Right lobe of liver (tissue), 6 donors: ENCODE measurements at regions not wholly inside any gene's neighbourhood (a gene's known extent, or its start where the extent isn't known, plus 50 kb on each side); places are given as distances from the start of the nearest gene placed in this dataset.

Experiments used
- ATAC-seq, 4 donors: fragments of 200-7000 bp; cut with Tn5 transposase; one replicate each; pipeline ENCODE4 v1.9.1; 2020; ENCODE audit warnings: mild to moderate bottlenecking in 4 of 4, moderate library complexity in 4 of 4
- DNase-seq, 3 donors: peaks; one replicate each; pipeline ENCODE4 v3.0.0-alpha.2; 2020
- H3K27ac ChIP-seq, 3 donors: fragments of 200-600 bp; one replicate each; pipeline ENCODE4 v1.8.0; 2022
- H3K27me3 ChIP-seq, 2 donors: fragments of 200-600 bp; one replicate each; pipeline ENCODE4 v1.8.0; 2022
- H3K36me3 ChIP-seq, 4 donors: fragments of 200-600 bp; sonication (generic) in 1 of 4; one replicate each; pipeline versions ENCODE4 v1.5.1 to v1.8.0; 2017 to 2022; ENCODE audit warnings: control low read depth in 1 of 4
- H3K4me1 ChIP-seq, 4 donors: fragments of 200-600 bp; sonication (generic) in 1 of 4; one replicate each; pipeline versions ENCODE4 v1.5.1 to v1.8.0; 2017 to 2022; ENCODE audit warnings: control low read depth in 1 of 4
- H3K4me3 ChIP-seq, 3 donors: fragments of 200-600 bp; one replicate each; pipeline ENCODE4 v1.8.0; 2022
- H3K9me3 ChIP-seq, 4 donors: fragments of 200-600 bp; sonication (generic) in 1 of 4; one replicate each; pipeline versions ENCODE4 v1.5.1 to v1.8.0; 2017 to 2022; ENCODE audit warnings: control low read depth in 1 of 4
- POLR2A ChIP-seq: fragments of 450-650 bp; IDR thresholded peaks from one replicate; pipeline ENCODE4 v1.6.1; 2017; ENCODE audit warnings: antibody characterized with exemption, mild to moderate bottlenecking
- WGBS: methylation state at CpG from one replicate; pipeline ENCODE4 v1.1.6; 2018; ENCODE audit warnings: low coverage, low lambda C conversion rate; ENCODE audit not compliant: insufficient coverage; ENCODE audit errors: missing lambda C conversion rate; 5-methylcytosine and 5-hydroxymethylcytosine counted together
- intact Hi-C, 2 donors: fragments of 100-400 bp; cut with DNase I; formaldehyde crosslinking; loops; one replicate each; pipeline versions ENCODE4 v1.11.2 to v1.14.1; 2022
- TF ChIP-seq, protein P1 (sequence below), 4 donors: fragments of 200-600 bp in 3 of 4; fragments of 450-650 bp in 1 of 4; IDR thresholded peaks; one replicate each; pipeline versions ENCODE4 v1.5.1 to v1.8.0; 2016 to 2022; ENCODE audit warnings: antibody characterized with exemption in 4 of 4, mild to moderate bottlenecking in 2 of 4
- donor health status: DM: no; HTN: yes; CAD: no.
- donor health status: DM: no; HTN: no; CAD: no.
- donor health status: DM: no; HTN: no; CAD: no.
- donor health status: DM: no; HTN: yes; CAD: no.
- donor health status: DM: no; HTN: yes; CAD: no.

DNA sequence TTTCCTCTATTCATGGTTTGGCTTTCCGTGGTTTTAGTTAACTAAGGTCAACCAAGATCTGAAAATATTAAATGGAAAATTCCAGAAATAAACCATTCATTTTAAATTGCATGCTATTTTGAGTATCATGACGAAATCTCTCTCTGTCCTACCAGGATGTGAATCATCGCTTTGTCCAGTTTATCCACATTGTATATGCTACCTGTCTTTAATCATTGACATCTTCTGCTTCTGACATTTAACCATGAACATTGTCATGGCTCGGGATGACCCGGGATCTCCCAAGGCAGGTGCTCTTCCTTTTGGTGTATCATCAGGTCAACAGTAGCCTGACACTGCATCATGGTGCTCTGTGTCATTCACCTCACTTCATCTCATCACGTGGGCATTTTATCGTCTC, 125.5 kb upstream of the HNRNPU start:
- Histone ChIP-seq H3K4me3 (no peak overlapping the region), H3K4me1 (peaks cover 0 to under 1% (median 0%) of the 10 kb centered on the region in 4 donors), H3K36me3 (no peaks in the 10 kb centered on the region), H3K27me3 (no peaks in the 10 kb centered on the region), H3K9me3 (no peaks in the 10 kb centered on the region), H3K27ac (no peak overlapping the region)
- DNase-seq (no peak), ATAC-seq (peak in 1 of 4 donors; percentile 29)
- WGBS: 84% methylated on average over 6 of the region's 7 CpGs
- intact Hi-C loops: no loop called here
- TF ChIP-seq, protein P1, sequence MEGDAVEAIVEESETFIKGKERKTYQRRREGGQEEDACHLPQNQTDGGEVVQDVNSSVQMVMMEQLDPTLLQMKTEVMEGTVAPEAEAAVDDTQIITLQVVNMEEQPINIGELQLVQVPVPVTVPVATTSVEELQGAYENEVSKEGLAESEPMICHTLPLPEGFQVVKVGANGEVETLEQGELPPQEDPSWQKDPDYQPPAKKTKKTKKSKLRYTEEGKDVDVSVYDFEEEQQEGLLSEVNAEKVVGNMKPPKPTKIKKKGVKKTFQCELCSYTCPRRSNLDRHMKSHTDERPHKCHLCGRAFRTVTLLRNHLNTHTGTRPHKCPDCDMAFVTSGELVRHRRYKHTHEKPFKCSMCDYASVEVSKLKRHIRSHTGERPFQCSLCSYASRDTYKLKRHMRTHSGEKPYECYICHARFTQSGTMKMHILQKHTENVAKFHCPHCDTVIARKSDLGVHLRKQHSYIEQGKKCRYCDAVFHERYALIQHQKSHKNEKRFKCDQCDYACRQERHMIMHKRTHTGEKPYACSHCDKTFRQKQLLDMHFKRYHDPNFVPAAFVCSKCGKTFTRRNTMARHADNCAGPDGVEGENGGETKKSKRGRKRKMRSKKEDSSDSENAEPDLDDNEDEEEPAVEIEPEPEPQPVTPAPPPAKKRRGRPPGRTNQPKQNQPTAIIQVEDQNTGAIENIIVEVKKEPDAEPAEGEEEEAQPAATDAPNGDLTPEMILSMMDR (IDR thresholded peaks at IDR 0.05): no peak
- TF ChIP-seq POLR2A: no peak

DNA sequence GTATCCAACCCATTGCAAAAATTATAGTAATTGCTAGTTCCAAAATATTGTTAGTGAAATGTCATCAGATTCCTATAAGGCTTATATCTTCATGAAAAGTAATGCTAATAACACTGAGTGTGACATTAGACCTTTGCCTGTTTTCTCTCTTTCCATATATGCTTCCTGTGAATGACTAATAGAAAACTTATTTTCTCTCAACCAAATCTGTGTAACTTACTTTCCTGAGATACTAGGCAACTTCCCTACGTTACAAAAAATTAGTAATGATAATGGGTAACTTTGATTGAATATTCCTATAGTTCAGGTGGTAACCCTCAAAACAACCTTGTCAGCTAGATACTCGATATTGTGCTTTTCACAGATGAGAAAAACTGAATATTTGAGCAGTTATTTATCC, 124.2 kb upstream of the HNRNPU start:
- intact Hi-C loops: no loop called here
- Histone ChIP-seq H3K4me3 (no peak overlapping the region), H3K27me3 (no peaks in the 10 kb centered on the region), H3K4me1 (no peaks in the 10 kb centered on the region), H3K9me3 (no peaks in the 10 kb centered on the region), H3K27ac (no peak overlapping the region), H3K36me3 (no peaks in the 10 kb centered on the region)
- WGBS: 91% methylated on average over 2 of the region's 2 CpGs
- DNase-seq (no peak), ATAC-seq (no peak)
- TF ChIP-seq POLR2A: no peak
- TF ChIP-seq, protein P1 (IDR thresholded peaks at IDR 0.05): no peak

DNA sequence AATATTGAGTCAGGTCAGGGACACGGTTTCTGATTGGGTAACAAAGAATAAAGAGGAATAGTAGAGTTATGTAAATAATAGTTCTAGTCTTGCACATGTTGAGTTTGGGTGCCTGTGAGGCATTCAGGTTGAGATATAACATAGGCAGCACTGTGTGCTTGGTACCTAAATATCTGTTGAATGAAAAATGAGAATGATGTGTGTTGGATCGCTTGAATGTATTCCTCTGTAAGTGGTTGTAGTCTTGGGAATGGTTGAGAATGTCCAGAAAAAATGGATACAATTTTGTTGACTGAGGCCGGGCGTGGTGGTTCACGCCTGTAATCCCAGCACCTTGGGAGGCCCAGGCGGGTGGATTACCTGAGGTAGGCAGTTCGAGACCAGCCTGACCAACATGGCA, 116.3 kb upstream of the HNRNPU start:
- ATAC-seq: no peak
- Histone ChIP-seq H3K4me3 (no peak overlapping the region), H3K27ac (no peak overlapping the region), H3K27me3 (no peaks in the 10 kb centered on the region), H3K36me3 (no peaks in the 10 kb centered on the region), H3K4me1 (no peaks in the 10 kb centered on the region), H3K9me3 (no peaks in the 10 kb centered on the region)
- intact Hi-C loops: no loop called here
- no peak for DNase-seq
- TF ChIP-seq, protein P1 (IDR thresholded peaks at IDR 0.05): no peak
- no peak for TF ChIP-seq POLR2A
- 76% methylated on average over 3 of the region's 7 CpGs for WGBS

DNA sequence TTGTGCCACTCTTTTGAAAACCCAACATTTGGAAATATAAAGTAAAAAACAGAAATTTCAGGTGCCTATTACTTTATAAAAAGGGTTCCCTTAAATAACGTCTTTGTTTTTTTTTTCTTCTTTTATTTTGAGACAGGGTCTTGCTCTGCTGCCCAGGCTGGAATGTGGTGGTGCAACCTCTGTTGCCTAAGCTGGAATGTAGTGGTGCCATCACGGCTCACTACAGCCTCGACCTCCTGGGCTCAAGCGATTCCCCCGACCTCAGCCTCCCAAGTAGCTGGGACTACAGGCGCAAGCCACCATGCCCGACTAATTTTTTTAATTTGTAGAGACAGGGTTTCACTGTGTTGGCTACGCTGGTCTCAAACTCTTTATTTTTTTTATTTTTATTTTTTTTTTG, 110.2 kb upstream of the HNRNPU start:
- WGBS: 91% methylated on average over 8 of the region's 8 CpGs
- Histone ChIP-seq H3K9me3 (no peaks in the 10 kb centered on the region), H3K4me3 (no peak overlapping the region), H3K27ac (no peak overlapping the region), H3K36me3 (no peaks in the 10 kb centered on the region), H3K4me1 (peaks cover 0 to 6% (median 3%) of the 10 kb centered on the region in 4 donors), H3K27me3 (no peaks in the 10 kb centered on the region)
- intact Hi-C loops: no loop called here
- DNase-seq (no peak), ATAC-seq (no peak)
- TF ChIP-seq, protein P1 (IDR thresholded peaks at IDR 0.05): no peak
- TF ChIP-seq POLR2A: no peak

DNA sequence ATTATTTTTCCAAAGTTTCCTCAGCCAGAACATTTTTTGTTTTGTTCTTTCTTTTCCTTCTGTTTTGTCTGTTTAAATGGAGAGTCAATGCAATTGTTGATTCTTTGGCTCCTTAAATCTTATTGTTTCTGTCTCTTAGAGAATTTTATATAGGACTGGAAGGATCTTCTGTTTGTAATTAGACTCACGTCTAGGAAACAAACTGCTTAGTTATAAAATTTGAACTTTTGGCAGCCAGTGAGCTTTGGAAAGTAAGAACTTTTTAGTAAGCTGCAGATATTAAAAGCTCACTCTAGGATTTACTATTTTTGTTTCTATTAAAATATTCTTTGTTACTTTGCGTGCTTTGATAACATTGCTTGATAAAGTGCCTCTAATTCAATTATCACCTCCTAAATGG, 109.8 kb upstream of the HNRNPU start:
- Histone ChIP-seq H3K27me3 (no peaks in the 10 kb centered on the region), H3K4me1 (peaks cover 0 to 6% (median 3%) of the 10 kb centered on the region in 4 donors), H3K27ac (no peak overlapping the region), H3K9me3 (no peaks in the 10 kb centered on the region), H3K4me3 (no peak overlapping the region), H3K36me3 (no peaks in the 10 kb centered on the region)
- DNase-seq: no peak
- no peak for TF ChIP-seq POLR2A
- TF ChIP-seq, protein P1 (IDR thresholded peaks at IDR 0.05): no peak
- ATAC-seq: no peak
- intact Hi-C loops: no loop called here
- 79% methylated on average over 2 of the region's 2 CpGs for WGBS
